Thyroid gland (tissue), 4 donors: ENCODE measurements at regions not wholly inside any gene's neighbourhood (a gene's known extent, or its start where the extent isn't known, plus 50 kb on each side); places are given as distances from the start of the nearest gene placed in this dataset.

Experiments
- CTCF ChIP-seq, 6 experiments: fragments of 200-600 bp in 3 of 6; fragments of 450-650 bp in 3 of 6; sonication (generic) in 3 of 6; IDR thresholded peaks; one replicate each; pipeline ENCODE4 v1.5.1; 2016 to 2019; ENCODE audit warnings: antibody characterized with exemption in 6 of 6, mild to moderate bottlenecking in 2 of 6, inconsistent platforms in 1 of 6, moderate library complexity in 1 of 6
- POLR2A ChIP-seq, 2 donors: fragments of 450-650 bp; IDR thresholded peaks; one replicate each; pipeline ENCODE4 v1.6.1; 2017; ENCODE audit warnings: antibody characterized with exemption in 2 of 2, mild to moderate bottlenecking in 2 of 2, moderate library complexity in 1 of 2

GRCh38 chr2:176407706-176408105 lies 138.5 kb downstream of the MTX2 start:
- TF ChIP-seq CTCF (IDR thresholded peaks at IDR 0.05) (no peak), POLR2A (IDR thresholded peaks at IDR 0.05) (no peak)
